IPS DF 6.9 (cell line): ENCODE measurements at regions not wholly inside any gene's neighbourhood (a gene's known extent, or its start where the extent isn't known, plus 50 kb on each side); places are given as distances from the start of the nearest gene placed in this dataset.

Source experiments
- DNase-seq: peaks from one replicate; pipeline ENCODE4 v3.0.0-alpha.2; 2013; ENCODE audit warnings: low read depth, low spot score
- H3K27ac ChIP-seq: one replicate; pipeline ENCODE4 v1.5.1; 2013; ENCODE audit warnings: low read length, control low read depth
- H3K27me3 ChIP-seq: 2 replicates; pipeline ENCODE4 v1.6.1; 2013; ENCODE audit warnings: mild to moderate bottlenecking, low read length; ENCODE audit not compliant: control insufficient read depth, insufficient read depth
- H3K36me3 ChIP-seq: 2 replicates; pipeline ENCODE4 v1.6.1; 2013; ENCODE audit warnings: low read length; ENCODE audit not compliant: control insufficient read depth, insufficient read depth
- H3K4me1 ChIP-seq: 2 replicates; pipeline ENCODE4 v1.6.1; 2013; ENCODE audit warnings: low read length; ENCODE audit not compliant: control insufficient read depth, insufficient read depth
- H3K4me3 ChIP-seq: 2 replicates; pipeline ENCODE4 v1.5.1; 2013; ENCODE audit warnings: mild to moderate bottlenecking, low read length
- H3K9me3 ChIP-seq: 2 replicates; pipeline ENCODE4 v1.6.1; 2013; ENCODE audit warnings: low read length, inconsistent platforms; ENCODE audit not compliant: control insufficient read depth, insufficient read depth
- WGBS: extraction: QIAGEN DNeasy Blood & Tissue Kit; methylation state at CpG from one replicate; pipeline ENCODE4 v1.1.7; 2013; ENCODE audit warnings: mixed read lengths, missing lambda C conversion rate; ENCODE audit not compliant: insufficient read length, insufficient coverage; 5-methylcytosine and 5-hydroxymethylcytosine counted together

GRCh38 chr3:104554425-104554824 is 812.3 kb upstream of the ALCAM start:
- Histone ChIP-seq H3K27me3 (no peaks in the 10 kb centered on the region), H3K9me3 (no peaks in the 10 kb centered on the region), H3K36me3 (no peaks in the 10 kb centered on the region), H3K4me3 (no peak overlapping the region), H3K27ac (no peak overlapping the region), H3K4me1 (no peaks in the 10 kb centered on the region)
- DNase-seq = no peak
- WGBS = no CpG with 5 or more reads among the region's 4 CpGs

DNA sequence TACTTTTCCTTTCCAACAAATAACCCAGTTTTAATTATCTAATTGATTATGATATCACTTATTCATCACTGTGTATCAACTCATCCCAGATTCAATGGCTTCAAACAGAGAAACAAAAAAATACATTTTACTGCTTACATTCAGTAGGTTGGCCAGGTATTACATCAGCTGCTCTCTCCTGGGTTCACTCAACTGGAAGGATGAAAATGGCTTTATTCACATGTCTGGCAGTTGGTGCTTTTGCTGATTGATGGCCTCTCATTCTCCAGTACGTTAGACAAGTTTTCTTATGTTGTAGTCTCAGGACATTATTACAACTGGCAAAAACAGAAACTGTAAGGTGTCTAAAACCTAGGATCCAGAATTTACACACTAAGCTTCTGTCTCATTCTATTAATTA is 811.0 kb upstream of the ALCAM start:
- Histone ChIP-seq H3K36me3 (no peaks in the 10 kb centered on the region), H3K27ac (no peak overlapping the region), H3K4me1 (no peaks in the 10 kb centered on the region), H3K4me3 (no peak overlapping the region), H3K9me3 (no peaks in the 10 kb centered on the region), H3K27me3 (no peaks in the 10 kb centered on the region)
- WGBS = no CpG with 5 or more reads among the region's 1 CpG
- no peak for DNase-seq

GRCh38 chr3:104556372-104557078 is 810.2 kb upstream of the ALCAM start:
- no peaks in the 10 kb centered on the region for H3K4me1 ChIP-seq
- no peaks in the 10 kb centered on the region for H3K27me3 ChIP-seq
- no peak for DNase-seq
- H3K4me3 ChIP-seq = no peak overlapping the region
- WGBS = no CpG with 5 or more reads among the region's 4 CpGs
- no peaks in the 10 kb centered on the region for H3K36me3 ChIP-seq
- H3K27ac ChIP-seq = no peak overlapping the region
- no peaks in the 10 kb centered on the region for H3K9me3 ChIP-seq

- Histone ChIP-seq H3K36me3 (no peaks in the 10 kb centered on the region), H3K27ac (no peak overlapping the region), H3K27me3 (no peaks in the 10 kb centered on the region), H3K9me3 (no peaks in the 10 kb centered on the region), H3K4me3 (no peak overlapping the region), H3K4me1 (no peaks in the 10 kb centered on the region)
- no CpG with 5 or more reads among the region's 1 CpG for WGBS
- DNase-seq = no peak
These were observed 805.4 kb upstream of the ALCAM start for GRCh38 chr3:104561324-104561723.

- WGBS = no CpG with 5 or more reads among the region's 6 CpGs
- Histone ChIP-seq H3K4me3 (no peak overlapping the region), H3K27me3 (no peaks in the 10 kb centered on the region), H3K36me3 (no peaks in the 10 kb centered on the region), H3K9me3 (no peaks in the 10 kb centered on the region), H3K4me1 (no peaks in the 10 kb centered on the region), H3K27ac (no peak overlapping the region)
- no peak for DNase-seq
These were observed 802.6 kb upstream of the ALCAM start for GRCh38 chr3:104564045-104564643.

- Histone ChIP-seq H3K36me3 (no peaks in the 10 kb centered on the region), H3K9me3 (no peaks in the 10 kb centered on the region), H3K27ac (no peak overlapping the region), H3K4me1 (no peaks in the 10 kb centered on the region), H3K27me3 (no peaks in the 10 kb centered on the region), H3K4me3 (no peak overlapping the region)
- DNase-seq = no peak
These were observed 800.7 kb upstream of the ALCAM start for GRCh38 chr3:104566054-104566453.

- Histone ChIP-seq H3K27me3 (no peaks in the 10 kb centered on the region), H3K4me3 (no peak overlapping the region), H3K4me1 (no peaks in the 10 kb centered on the region), H3K27ac (no peak overlapping the region), H3K36me3 (0 out of 2 replicates have a peak, but pooled peaks cover 3% of the 10 kb centered on the region), H3K9me3 (peaks cover 11% of the 10 kb centered on the region)
- no peak for DNase-seq
- WGBS = no CpG with 5 or more reads among the region's 1 CpG
These were observed 791.1 kb upstream of the ALCAM start for GRCh38 chr3:104575634-104576033.

- Histone ChIP-seq H3K36me3 (0 out of 2 replicates have a peak, but pooled peaks cover 3% of the 10 kb centered on the region), H3K27ac (no peak overlapping the region), H3K4me3 (no peak overlapping the region), H3K4me1 (no peaks in the 10 kb centered on the region), H3K27me3 (no peaks in the 10 kb centered on the region), H3K9me3 (peaks cover 11% of the 10 kb centered on the region)
- DNase-seq = no peak
- no CpG with 5 or more reads among the region's 3 CpGs for WGBS
These were observed 788.2 kb upstream of the ALCAM start for GRCh38 chr3:104578558-104578957.

DNA sequence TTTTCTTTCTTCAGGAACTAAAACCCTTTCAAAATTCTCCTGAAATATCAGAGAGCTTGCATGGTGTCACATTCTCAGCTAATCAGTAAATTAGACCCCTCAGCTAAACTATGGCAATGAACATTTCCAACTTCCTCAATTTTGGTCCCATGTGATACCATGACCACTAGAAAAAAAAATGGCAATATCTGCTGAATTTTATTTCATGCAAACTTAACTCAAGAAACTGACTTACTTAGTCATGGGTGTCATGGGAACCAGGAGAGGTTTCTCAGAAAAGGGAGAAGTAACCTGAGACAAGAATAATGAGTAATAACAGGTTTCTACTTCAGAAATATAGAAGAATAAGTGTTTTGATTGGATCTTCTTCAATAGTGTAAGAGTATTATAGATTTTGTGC is 784.6 kb upstream of the ALCAM start:
- peaks cover 5% of the 10 kb centered on the region for H3K9me3 ChIP-seq
- H3K36me3 ChIP-seq = 0 out of 2 replicates have a peak, but pooled peaks cover 3% of the 10 kb centered on the region
- H3K4me3 ChIP-seq = no peak overlapping the region
- DNase-seq = no peak
- H3K4me1 ChIP-seq = no peaks in the 10 kb centered on the region
- H3K27me3 ChIP-seq = no peaks in the 10 kb centered on the region
- H3K27ac ChIP-seq = no peak overlapping the region

GRCh38 chr3:104584682-104585081 is 782.0 kb upstream of the ALCAM start:
- no peaks in the 10 kb centered on the region for H3K4me1 ChIP-seq
- H3K4me3 ChIP-seq = no peak overlapping the region
- H3K36me3 ChIP-seq = no peaks in the 10 kb centered on the region
- H3K27ac ChIP-seq = no peak overlapping the region
- no CpG with 5 or more reads among the region's 5 CpGs for WGBS
- DNase-seq = no peak
- no peaks in the 10 kb centered on the region for H3K9me3 ChIP-seq
- no peaks in the 10 kb centered on the region for H3K27me3 ChIP-seq

DNA sequence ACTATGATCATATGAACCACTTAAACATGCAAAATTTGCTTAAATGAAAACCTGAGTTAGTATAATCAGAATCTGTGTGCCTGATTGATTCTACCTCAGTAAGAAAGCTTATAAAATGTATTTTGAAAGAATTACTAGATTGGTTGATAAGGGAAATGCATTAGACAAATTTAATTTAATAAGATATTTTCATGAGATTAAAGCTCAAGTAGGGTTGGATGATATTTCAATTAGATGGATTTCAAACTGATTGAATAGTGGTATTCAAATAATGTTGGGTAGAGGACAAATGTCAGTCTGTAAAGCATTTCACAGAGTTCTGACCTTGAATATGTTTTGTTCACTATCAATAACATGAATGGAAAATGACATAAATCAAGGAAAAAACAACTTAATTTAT is 780.4 kb upstream of the ALCAM start:
- DNase-seq = no peak
- Histone ChIP-seq H3K4me3 (no peak overlapping the region), H3K4me1 (no peaks in the 10 kb centered on the region)

More for the DNA sequence above, 780.4 kb upstream of the ALCAM start:
- no peak overlapping the region for H3K27ac ChIP-seq
- H3K27me3 ChIP-seq = no peaks in the 10 kb centered on the region
- no peaks in the 10 kb centered on the region for H3K36me3 ChIP-seq
- no peaks in the 10 kb centered on the region for H3K9me3 ChIP-seq
